Stimulated activated naive CD8-positive, alpha-beta T cell treated with anti-CD3 and anti-CD28 coated beads, Interleukin-15, Interleukin-2, amounts not matched to agents 100 ng/mL and 50 ng/mL, for 24 hours (primary cell): ENCODE measurements at regions not wholly inside any gene's neighbourhood (a gene's known extent, or its start where the extent isn't known, plus 50 kb on each side); places are given as distances from the start of the nearest gene placed in this dataset.

ENCODE experiments used
- H3K27ac Mint-ChIP-seq: one replicate; pipeline ENCODE4 v1.8.0; 2021; ENCODE audit warnings: mild to moderate bottlenecking, mixed read lengths
- H3K27me3 Mint-ChIP-seq: one replicate; pipeline ENCODE4 v1.8.0; 2021; ENCODE audit warnings: mixed read lengths
- H3K36me3 Mint-ChIP-seq: one replicate; pipeline ENCODE4 v1.8.0; 2021; ENCODE audit warnings: low read depth, mixed read lengths
- H3K4me1 Mint-ChIP-seq: one replicate; pipeline ENCODE4 v1.8.0; 2021; ENCODE audit warnings: low read depth, mixed read lengths
- H3K4me3 Mint-ChIP-seq: one replicate; pipeline ENCODE4 v1.8.0; 2021; ENCODE audit warnings: mild to moderate bottlenecking, mixed read lengths
- H3K9me3 Mint-ChIP-seq: one replicate; pipeline ENCODE4 v1.8.0; 2021; ENCODE audit warnings: mixed read lengths

DNA sequence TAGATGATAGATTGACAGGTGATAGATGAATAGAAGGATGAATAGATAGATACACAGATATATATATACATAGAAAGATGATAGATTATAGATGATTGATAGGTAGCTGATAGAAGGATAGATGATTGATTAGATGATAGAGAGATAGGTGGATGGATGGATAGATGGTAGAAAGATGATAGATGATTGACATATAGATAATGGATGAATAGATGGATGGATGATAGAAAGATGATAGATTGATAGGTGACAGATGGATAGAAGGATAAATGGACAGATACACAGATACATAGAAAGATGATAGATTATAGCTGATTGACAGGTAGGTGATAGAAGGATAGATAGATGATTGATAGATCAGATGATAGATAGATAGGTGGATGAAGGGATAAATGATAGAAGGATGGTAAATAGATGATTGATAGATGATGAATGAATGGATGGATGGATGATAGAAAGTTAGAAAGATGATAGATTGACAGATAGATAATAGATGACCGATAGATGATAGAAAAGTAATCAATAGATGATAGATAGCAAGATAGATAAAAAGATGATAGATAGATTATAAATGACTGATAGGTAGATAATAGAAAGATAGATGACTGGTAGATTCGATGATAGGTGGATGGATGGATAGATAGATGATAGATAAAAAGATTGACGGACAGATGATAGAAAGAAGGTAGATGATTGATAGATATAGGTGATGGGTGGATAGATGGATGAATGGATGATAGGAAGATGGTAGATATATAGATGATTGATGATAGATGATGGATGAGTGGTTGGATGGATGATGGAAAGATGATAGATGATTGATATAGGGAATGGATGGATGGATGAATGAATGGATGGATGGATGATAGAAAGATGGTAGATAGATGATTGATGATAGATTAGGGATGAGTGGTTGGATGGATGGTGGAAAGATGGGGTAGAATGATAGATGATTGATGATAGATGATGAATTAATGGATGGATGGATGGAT, 80.4 kb downstream of the MICALL2 start:
- Mint-ChIP-seq H3K27ac (no peak overlapping the region), H3K9me3 (no peaks in the 10 kb centered on the region), H3K4me1 (no peaks in the 10 kb centered on the region), H3K27me3 (peaks cover 9% of the 10 kb centered on the region), H3K36me3 (no peaks in the 10 kb centered on the region), H3K4me3 (no peak overlapping the region)

GRCh38 chr7:1380231-1380815, 78.9 kb downstream of the MICALL2 start:
- peaks cover 15% of the 10 kb centered on the region for H3K27me3 Mint-ChIP-seq
- no peaks in the 10 kb centered on the region for H3K4me1 Mint-ChIP-seq
- no peak overlapping the region for H3K4me3 Mint-ChIP-seq

DNA sequence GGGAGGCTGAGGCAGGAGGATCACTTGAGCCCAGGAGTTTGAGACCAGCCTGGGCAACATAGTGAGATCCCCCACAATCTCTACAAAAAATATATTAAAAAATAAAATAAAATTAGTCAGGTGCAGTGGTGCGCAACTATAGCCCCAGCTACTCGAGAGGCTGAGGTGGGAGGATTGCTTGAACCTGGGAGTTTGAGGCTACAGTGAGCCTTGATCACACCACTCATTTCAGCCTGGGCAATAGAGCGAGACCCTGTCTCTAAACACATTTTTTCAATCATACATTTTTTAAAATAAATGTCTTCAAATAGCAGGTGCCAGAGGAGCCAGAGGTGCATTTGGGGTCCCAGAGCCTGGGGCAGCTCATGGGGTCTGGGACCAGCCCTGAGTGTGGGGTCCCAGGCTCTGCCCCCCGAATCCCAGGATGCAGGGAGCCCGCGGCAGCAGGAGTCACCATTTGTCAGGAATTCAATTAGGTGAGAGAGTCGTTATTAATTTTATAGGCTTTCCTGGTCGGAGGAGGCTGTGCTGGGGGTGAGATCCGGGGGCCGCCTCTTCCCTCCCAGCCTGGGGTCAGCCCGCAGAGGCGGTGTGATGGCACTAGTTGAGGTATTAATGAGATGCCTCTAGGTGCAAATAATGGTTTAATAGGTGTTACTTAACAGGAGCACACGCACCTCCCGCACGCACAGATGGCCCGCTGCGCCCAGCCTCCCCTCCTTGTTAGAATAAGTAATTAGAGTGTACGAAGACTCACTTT, 78.3 kb downstream of the MICALL2 start:
- peaks cover 13% of the 10 kb centered on the region for H3K27me3 Mint-ChIP-seq
- no peak overlapping the region for H3K27ac Mint-ChIP-seq
- H3K9me3 Mint-ChIP-seq = no peaks in the 10 kb centered on the region
- H3K4me3 Mint-ChIP-seq = no peak overlapping the region
- H3K36me3 Mint-ChIP-seq = no peaks in the 10 kb centered on the region
- no peaks in the 10 kb centered on the region for H3K4me1 Mint-ChIP-seq

More at GRCh38 chr7:1380231-1380815, 78.9 kb downstream of the MICALL2 start:
- no peaks in the 10 kb centered on the region for H3K9me3 Mint-ChIP-seq
- no peaks in the 10 kb centered on the region for H3K36me3 Mint-ChIP-seq
- H3K27ac Mint-ChIP-seq = no peak overlapping the region

DNA sequence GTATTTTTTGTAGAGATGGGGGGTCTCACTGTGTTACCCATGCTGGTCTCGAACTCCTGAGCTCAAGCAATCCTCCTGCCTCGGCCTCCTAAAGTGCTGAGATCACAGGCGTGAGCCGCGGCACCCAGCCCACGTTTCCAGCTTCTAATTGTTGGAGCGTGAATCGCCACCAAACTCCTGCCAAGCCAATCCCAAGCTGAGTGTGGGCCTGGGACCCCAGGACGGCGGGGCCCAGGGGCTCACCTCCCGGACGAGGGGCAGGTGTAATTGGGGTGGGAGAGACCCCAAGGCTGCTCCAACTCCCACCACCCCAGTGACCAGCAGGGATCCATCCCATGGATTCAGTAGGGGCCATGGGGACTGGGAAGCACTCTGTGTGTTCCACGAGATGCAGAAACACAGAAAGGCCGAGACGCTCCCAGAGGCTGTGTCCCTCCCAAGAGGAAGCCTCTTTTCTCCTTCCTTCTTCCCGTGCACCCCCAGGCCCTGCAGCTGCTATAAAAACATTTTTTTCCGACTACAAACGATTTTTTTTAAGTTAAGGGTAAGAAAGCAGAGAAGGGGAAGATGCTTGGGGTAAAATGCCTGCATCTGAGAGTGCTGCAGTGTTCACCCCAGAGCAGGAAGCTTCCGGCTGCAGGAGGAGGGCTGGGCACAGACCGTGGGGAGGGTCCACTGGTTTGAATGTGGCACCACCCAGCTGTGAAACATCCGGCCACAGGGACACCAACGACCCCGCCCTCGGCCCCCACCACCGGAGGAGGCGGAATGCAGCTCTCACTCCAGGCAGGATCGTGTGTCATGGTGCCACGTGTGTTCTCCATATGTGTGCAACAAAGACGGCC, 76.5 kb downstream of the MICALL2 start:
- Mint-ChIP-seq H3K9me3 (no peaks in the 10 kb centered on the region), H3K4me1 (no peaks in the 10 kb centered on the region)

DNA sequence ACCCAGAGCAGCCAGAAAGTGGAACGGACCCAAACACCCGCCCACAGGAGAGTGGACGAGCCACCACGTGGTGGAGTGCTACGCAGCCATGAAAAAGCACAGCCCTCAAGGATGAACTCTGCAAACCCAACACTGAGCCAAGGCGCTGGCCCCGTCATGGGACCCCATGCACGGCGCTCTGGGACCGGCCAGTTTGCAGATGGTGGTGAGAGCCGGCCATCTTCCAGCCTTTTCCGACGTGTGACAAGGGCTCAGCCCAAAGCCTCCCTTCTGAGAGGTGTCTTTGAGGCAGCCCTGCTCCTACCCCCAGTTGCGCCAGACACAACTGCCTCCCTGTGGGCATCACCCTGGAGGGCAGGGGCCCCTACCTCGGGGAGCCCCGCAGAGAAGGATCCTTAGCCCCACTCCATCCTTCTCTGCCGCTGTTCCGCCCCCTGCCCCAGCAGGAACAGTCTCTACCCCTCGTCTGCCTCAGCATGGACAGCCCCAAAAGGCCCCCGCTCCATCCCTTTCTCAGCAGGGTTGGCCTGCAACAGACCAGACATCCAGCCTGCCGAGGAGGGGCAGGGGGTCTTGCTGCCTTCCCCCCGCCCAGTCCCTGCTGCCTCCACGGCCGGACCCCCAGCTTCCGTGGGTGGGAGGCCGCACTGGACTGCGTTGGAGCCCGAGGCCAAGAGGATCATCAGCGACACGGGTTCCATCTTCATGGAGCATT, 75.7 kb downstream of the MICALL2 start:
- Mint-ChIP-seq H3K4me3 (no peak overlapping the region), H3K9me3 (no peaks in the 10 kb centered on the region), H3K27ac (no peak overlapping the region), H3K27me3 (peaks cover 8% of the 10 kb centered on the region), H3K4me1 (no peaks in the 10 kb centered on the region), H3K36me3 (no peaks in the 10 kb centered on the region)

More for the DNA sequence above, 76.5 kb downstream of the MICALL2 start:
- no peaks in the 10 kb centered on the region for H3K36me3 Mint-ChIP-seq
- H3K4me3 Mint-ChIP-seq = no peak overlapping the region
- no peak overlapping the region for H3K27ac Mint-ChIP-seq
- H3K27me3 Mint-ChIP-seq = peaks cover 8% of the 10 kb centered on the region

GRCh38 chr7:1384113-1384415, 75.2 kb downstream of the MICALL2 start:
- H3K27ac Mint-ChIP-seq = no peak overlapping the region
- peaks cover 8% of the 10 kb centered on the region for H3K27me3 Mint-ChIP-seq

More at GRCh38 chr7:1384113-1384415, 75.2 kb downstream of the MICALL2 start:
- Mint-ChIP-seq H3K4me3 (no peak overlapping the region), H3K36me3 (no peaks in the 10 kb centered on the region), H3K9me3 (no peaks in the 10 kb centered on the region), H3K4me1 (no peaks in the 10 kb centered on the region)
